ENCODE measurements at regions not wholly inside any gene's neighbourhood (a gene's known extent, or its start where the extent isn't known, plus 50 kb on each side); places are given as distances from the start of the nearest gene placed in this dataset.

GRCh38 chrX:42462917-42463316 is 315.0 kb downstream of the PPP1R2C start:
- no peak for DNase-seq
- H3K27ac Mint-ChIP-seq: no peak overlapping the region
- ChIA-PET CTCF (no interaction called here), POLR2A (no interaction called here)
- no peaks in the 10 kb centered on the region for H3K4me1 Mint-ChIP-seq (ENCODE audit: low read depth)
- H3K4me3 Mint-ChIP-seq: no peak overlapping the region
- no peaks in the 10 kb centered on the region for H3K9me3 Mint-ChIP-seq (ENCODE audit: insufficient read depth)
- ATAC-seq: no peak
- H3K27me3 Mint-ChIP-seq (ENCODE audit: low read depth): no peaks in the 10 kb centered on the region
- H3K36me3 Mint-ChIP-seq (ENCODE audit: low read depth): no peaks in the 10 kb centered on the region

- no peak for ATAC-seq
- ChIA-PET CTCF (no interaction called here), POLR2A (no interaction called here)
- no peaks in the 10 kb centered on the region for H3K4me1 Mint-ChIP-seq (ENCODE audit: low read depth)
- H3K27ac Mint-ChIP-seq: no peak overlapping the region
- H3K9me3 Mint-ChIP-seq (ENCODE audit: insufficient read depth): no peaks in the 10 kb centered on the region
- no peak for DNase-seq
- H3K4me3 Mint-ChIP-seq: no peak overlapping the region
- no peaks in the 10 kb centered on the region for H3K27me3 Mint-ChIP-seq (ENCODE audit: low read depth)
- H3K36me3 Mint-ChIP-seq (ENCODE audit: low read depth): no peaks in the 10 kb centered on the region
Measured at GRCh38 chrX:42460706-42461105, 317.3 kb downstream of the PPP1R2C start.

- Mint-ChIP-seq H3K4me3 (no peak overlapping the region), H3K36me3 (ENCODE audit: low read depth) (no peaks in the 10 kb centered on the region), H3K27ac (no peak overlapping the region), H3K9me3 (ENCODE audit: insufficient read depth) (no peaks in the 10 kb centered on the region), H3K27me3 (ENCODE audit: low read depth) (no peaks in the 10 kb centered on the region), H3K4me1 (ENCODE audit: low read depth) (no peaks in the 10 kb centered on the region)
- POLR2A ChIA-PET: no interaction called here
- CTCF ChIA-PET: no interaction called here
- ATAC-seq (no peak), DNase-seq (no peak)
Measured at GRCh38 chrX:42459735-42460134, 318.2 kb downstream of the PPP1R2C start.

GRCh38 chrX:42456176-42456700 is 321.7 kb downstream of the PPP1R2C start:
- ChIA-PET POLR2A (no interaction called here), CTCF (no interaction called here)
- H3K9me3 Mint-ChIP-seq (ENCODE audit: insufficient read depth): no peaks in the 10 kb centered on the region
- no peaks in the 10 kb centered on the region for H3K36me3 Mint-ChIP-seq (ENCODE audit: low read depth)
- no peak for ATAC-seq
- no peak overlapping the region for H3K27ac Mint-ChIP-seq
- H3K4me3 Mint-ChIP-seq: no peak overlapping the region
- DNase-seq: no peak
- no peaks in the 10 kb centered on the region for H3K27me3 Mint-ChIP-seq (ENCODE audit: low read depth)
- H3K4me1 Mint-ChIP-seq (ENCODE audit: low read depth): no peaks in the 10 kb centered on the region

- no peak for DNase-seq
- Mint-ChIP-seq H3K9me3 (ENCODE audit: insufficient read depth) (peaks cover 3% of the 10 kb centered on the region), H3K27me3 (ENCODE audit: low read depth) (no peaks in the 10 kb centered on the region), H3K4me1 (ENCODE audit: low read depth) (no peaks in the 10 kb centered on the region), H3K4me3 (no peak overlapping the region), H3K36me3 (ENCODE audit: low read depth) (no peaks in the 10 kb centered on the region), H3K27ac (no peak overlapping the region)
- POLR2A ChIA-PET: no interaction called here
- CTCF ChIA-PET: no interaction called here
- ATAC-seq: no peak
Measured at GRCh38 chrX:42450228-42450627, 327.7 kb downstream of the PPP1R2C start.

- H3K27me3 Mint-ChIP-seq (ENCODE audit: low read depth): no peaks in the 10 kb centered on the region
- POLR2A ChIA-PET: no interaction called here
- H3K9me3 Mint-ChIP-seq (ENCODE audit: insufficient read depth): no peaks in the 10 kb centered on the region
- ATAC-seq: no peak
- CTCF ChIA-PET: no interaction called here
- peaks cover 2% of the 10 kb centered on the region for H3K36me3 Mint-ChIP-seq (ENCODE audit: low read depth)
- no peak overlapping the region for H3K4me3 Mint-ChIP-seq
- H3K4me1 Mint-ChIP-seq (ENCODE audit: low read depth): peaks cover 4% of the 10 kb centered on the region
- DNase-seq: no peak
- no peak overlapping the region for H3K27ac Mint-ChIP-seq
Measured at GRCh38 chrX:42443267-42443666, 334.7 kb downstream of the PPP1R2C start.

GRCh38 chrX:42442745-42443144 is 335.2 kb downstream of the PPP1R2C start:
- Mint-ChIP-seq H3K36me3 (ENCODE audit: low read depth) (peaks cover 3% of the 10 kb centered on the region), H3K27me3 (ENCODE audit: low read depth) (no peaks in the 10 kb centered on the region), H3K27ac (no peak overlapping the region), H3K9me3 (ENCODE audit: insufficient read depth) (peaks cover under 1% of the 10 kb centered on the region), H3K4me1 (ENCODE audit: low read depth) (peaks cover 9% of the 10 kb centered on the region), H3K4me3 (no peak overlapping the region)
- CTCF ChIA-PET: no interaction called here
- ATAC-seq: no peak
- POLR2A ChIA-PET: no interaction called here
- no peak for DNase-seq

- POLR2A ChIA-PET: no interaction called here
- Mint-ChIP-seq H3K9me3 (ENCODE audit: insufficient read depth) (peaks cover 14% of the 10 kb centered on the region), H3K27me3 (ENCODE audit: low read depth) (no peaks in the 10 kb centered on the region), H3K4me3 (no peak overlapping the region), H3K27ac (peak overlapping the region; percentile 47), H3K36me3 (ENCODE audit: low read depth) (peaks cover 17% of the 10 kb centered on the region), H3K4me1 (ENCODE audit: low read depth) (peaks cover 21% of the 10 kb centered on the region)
- DNase-seq: no peak
- CTCF ChIA-PET: no interaction called here
- ATAC-seq: no peak
Measured at GRCh38 chrX:42437211-42437610, 340.8 kb downstream of the PPP1R2C start.

GRCh38 chrX:42434458-42435166 is 343.4 kb downstream of the PPP1R2C start:
- no peak for ATAC-seq
- ChIA-PET POLR2A (no interaction called here), CTCF (no interaction called here)
- no peak for DNase-seq
- H3K4me3 Mint-ChIP-seq: no peak overlapping the region
- no peak overlapping the region for H3K27ac Mint-ChIP-seq
- H3K36me3 Mint-ChIP-seq (ENCODE audit: low read depth): peaks cover 17% of the 10 kb centered on the region
- H3K27me3 Mint-ChIP-seq (ENCODE audit: low read depth): no peaks in the 10 kb centered on the region
- H3K4me1 Mint-ChIP-seq (ENCODE audit: low read depth): peaks cover 21% of the 10 kb centered on the region
- peaks cover 14% of the 10 kb centered on the region for H3K9me3 Mint-ChIP-seq (ENCODE audit: insufficient read depth)

- peaks cover 13% of the 10 kb centered on the region for H3K4me1 Mint-ChIP-seq (ENCODE audit: low read depth)
- CTCF ChIA-PET: no interaction called here
- H3K27ac Mint-ChIP-seq: no peak overlapping the region
- H3K27me3 Mint-ChIP-seq (ENCODE audit: low read depth): no peaks in the 10 kb centered on the region
- DNase-seq: no peak
- H3K36me3 Mint-ChIP-seq (ENCODE audit: low read depth): peaks cover 14% of the 10 kb centered on the region
- POLR2A ChIA-PET: no interaction called here
- no peak for ATAC-seq
- H3K4me3 Mint-ChIP-seq: no peak overlapping the region
- peaks cover 11% of the 10 kb centered on the region for H3K9me3 Mint-ChIP-seq (ENCODE audit: insufficient read depth)
Measured at GRCh38 chrX:42432552-42432951, 345.4 kb downstream of the PPP1R2C start.

- H3K9me3 Mint-ChIP-seq (ENCODE audit: insufficient read depth): peaks cover 5% of the 10 kb centered on the region
- H3K4me1 Mint-ChIP-seq (ENCODE audit: low read depth): no peaks in the 10 kb centered on the region
- DNase-seq (no peak), ATAC-seq (no peak)
- ChIA-PET POLR2A (no interaction called here), CTCF (no interaction called here)
- no peaks in the 10 kb centered on the region for H3K36me3 Mint-ChIP-seq (ENCODE audit: low read depth)
- H3K27me3 Mint-ChIP-seq (ENCODE audit: low read depth): no peaks in the 10 kb centered on the region
- H3K27ac Mint-ChIP-seq: no peak overlapping the region
- H3K4me3 Mint-ChIP-seq: no peak overlapping the region
Measured at GRCh38 chrX:42422961-42423360, 355.0 kb downstream of the PPP1R2C start.

GRCh38 chrX:42420426-42420825 is 357.5 kb downstream of the PPP1R2C start:
- no peak for DNase-seq
- no peaks in the 10 kb centered on the region for H3K27me3 Mint-ChIP-seq (ENCODE audit: low read depth)

GRCh38 chrX:42415636-42416035 is 362.3 kb downstream of the PPP1R2C start:
- Mint-ChIP-seq H3K27ac (no peak overlapping the region), H3K4me1 (ENCODE audit: low read depth) (peaks cover 8% of the 10 kb centered on the region), H3K27me3 (ENCODE audit: low read depth) (no peaks in the 10 kb centered on the region), H3K36me3 (ENCODE audit: low read depth) (peaks cover 10% of the 10 kb centered on the region), H3K4me3 (no peak overlapping the region), H3K9me3 (ENCODE audit: insufficient read depth) (peaks cover 9% of the 10 kb centered on the region)
- ChIA-PET CTCF (no interaction called here), POLR2A (no interaction called here)
- DNase-seq: no peak
- no peak for ATAC-seq

More at GRCh38 chrX:42420426-42420825, 357.5 kb downstream of the PPP1R2C start:
- ATAC-seq: no peak
- Mint-ChIP-seq H3K4me3 (no peak overlapping the region), H3K27ac (no peak overlapping the region), H3K9me3 (ENCODE audit: insufficient read depth) (peaks cover 5% of the 10 kb centered on the region), H3K36me3 (ENCODE audit: low read depth) (no peaks in the 10 kb centered on the region), H3K4me1 (ENCODE audit: low read depth) (no peaks in the 10 kb centered on the region)
- POLR2A ChIA-PET: no interaction called here
- CTCF ChIA-PET: no interaction called here

All from activated CD8-positive, alpha-beta T cell treated with anti-CD3 and anti-CD28 coated beads, Interleukin-2, amount 10 ng/mL, durations not matched to agents 7 days and 5 days (primary cell).